Activated T-cell treated with anti-CD3 and anti-CD28 coated beads, Interleukin-2, amount 50 U/mL, for 4 hours (primary cell): ENCODE measurements at regions not wholly inside any gene's neighbourhood (a gene's known extent, or its start where the extent isn't known, plus 50 kb on each side); places are given as distances from the start of the nearest gene placed in this dataset.

Experiments
- ATAC-seq, 2 donors: fragments of 200-7000 bp; cut with Tn5 transposase; one replicate each; pipeline ENCODE4 v1.10.0; 2021
- DNase-seq: peaks from one replicate; pipeline ENCODE4 v3.0.0-alpha.2; 2020
- H3K27me3 Mint-ChIP-seq: one replicate; pipeline ENCODE4 v1.8.0; 2021; ENCODE audit warnings: low read depth, mixed read lengths
- H3K36me3 Mint-ChIP-seq: one replicate; pipeline ENCODE4 v1.8.0; 2022; ENCODE audit warnings: mixed read lengths; ENCODE audit not compliant: insufficient read depth
- H3K4me1 Mint-ChIP-seq: one replicate; pipeline ENCODE4 v1.8.0; 2021; ENCODE audit warnings: low read depth, mixed read lengths
- H3K4me3 Mint-ChIP-seq: one replicate; pipeline ENCODE4 v1.8.0; 2021; ENCODE audit warnings: mild to moderate bottlenecking, moderate library complexity, mixed read lengths
- H3K9me3 Mint-ChIP-seq: one replicate; pipeline ENCODE4 v1.8.0; 2021; ENCODE audit warnings: mixed read lengths

DNA sequence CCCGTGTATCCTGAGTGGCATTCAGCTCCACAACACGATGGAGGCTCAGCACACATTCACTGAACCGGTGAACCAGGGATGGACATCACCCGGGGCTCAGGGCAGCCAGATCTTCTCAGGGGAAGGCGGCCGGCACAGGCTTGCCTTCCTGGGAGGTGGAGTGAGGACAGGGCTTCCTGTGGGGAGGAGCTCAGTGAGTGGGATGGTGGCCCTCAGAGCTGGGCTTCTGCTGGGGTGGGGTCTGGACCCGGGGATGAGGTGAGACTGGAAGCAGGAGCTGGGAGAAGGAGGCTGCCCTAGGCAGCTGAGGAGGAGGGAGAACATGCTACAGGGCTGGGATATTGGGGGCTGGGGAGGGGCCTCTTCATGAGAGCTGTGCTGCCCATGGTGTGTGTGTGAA lies 58.5 kb upstream of the PRR23E start:
- Mint-ChIP-seq H3K4me3 (no peak overlapping the region), H3K27me3 (peaks cover 44% of the 10 kb centered on the region), H3K4me1 (peaks cover 1% of the 10 kb centered on the region), H3K36me3 (no peaks in the 10 kb centered on the region), H3K9me3 (no peaks in the 10 kb centered on the region)
- ATAC-seq (no peak), DNase-seq (no peak)

DNA sequence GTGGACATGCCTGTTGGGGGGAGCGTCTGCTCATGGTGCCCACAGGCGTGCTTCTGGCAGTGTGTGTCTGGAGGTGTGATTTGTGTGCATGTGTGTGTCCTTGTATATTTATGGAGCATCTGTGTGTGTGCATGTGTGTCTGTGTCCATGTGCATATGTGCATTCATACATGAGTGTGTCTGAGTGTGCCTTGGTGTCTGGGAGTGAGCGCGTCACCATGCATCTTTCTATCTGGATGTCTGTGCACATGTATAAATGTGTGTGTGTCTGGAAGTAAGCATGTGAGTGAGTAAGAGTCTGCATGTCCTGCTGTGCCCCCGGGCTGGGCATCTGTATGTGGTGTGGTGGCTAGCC lies 58.1 kb upstream of the PRR23E start:
- Mint-ChIP-seq H3K27me3 (peaks cover 44% of the 10 kb centered on the region), H3K36me3 (no peaks in the 10 kb centered on the region), H3K4me3 (no peak overlapping the region), H3K9me3 (no peaks in the 10 kb centered on the region), H3K4me1 (peaks cover 1% of the 10 kb centered on the region)
- DNase-seq (no peak), ATAC-seq (no peak)

DNA sequence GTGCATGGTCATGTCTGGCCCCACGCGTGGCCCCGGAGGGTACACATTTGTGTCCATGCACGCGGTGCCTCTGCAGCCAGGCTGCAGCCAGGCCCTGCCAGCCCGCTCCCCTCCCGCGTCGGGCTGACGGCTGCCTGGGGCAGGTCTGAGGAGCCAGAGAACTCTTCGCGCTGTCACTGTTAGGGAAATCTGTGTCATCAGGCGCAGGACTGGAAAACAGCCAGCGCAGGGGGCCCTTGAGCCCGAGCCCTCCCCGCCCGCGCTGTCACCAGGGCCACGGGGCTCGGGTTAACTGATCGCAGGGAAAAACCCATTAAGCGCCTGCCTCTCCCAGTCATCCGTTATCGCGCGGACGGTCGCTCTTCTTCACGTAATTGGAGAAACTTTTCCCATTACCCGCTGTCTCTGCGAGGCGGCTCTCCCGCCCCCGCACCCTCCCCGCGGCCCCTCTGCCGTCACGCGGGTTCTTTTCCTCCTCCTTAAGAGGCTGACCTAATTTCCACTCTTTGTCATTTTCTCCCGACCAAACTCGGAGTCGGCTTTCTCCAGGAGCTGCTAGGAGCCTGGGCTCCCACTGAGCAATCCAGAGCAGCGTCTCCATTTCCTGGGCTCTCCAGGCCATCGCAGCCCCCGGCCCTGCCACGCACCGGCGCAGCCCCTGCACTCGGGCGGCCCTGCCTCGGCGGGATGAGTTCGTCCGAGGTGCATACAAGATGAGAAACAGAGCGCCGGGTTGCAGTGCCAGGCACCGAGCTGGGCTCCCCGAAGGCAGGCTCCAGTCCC lies 57.5 kb upstream of the PRR23E start:
- DNase-seq (no peak), ATAC-seq (peak; percentile 26 to 41)
- peaks cover 1% of the 10 kb centered on the region for H3K4me1 Mint-ChIP-seq

DNA sequence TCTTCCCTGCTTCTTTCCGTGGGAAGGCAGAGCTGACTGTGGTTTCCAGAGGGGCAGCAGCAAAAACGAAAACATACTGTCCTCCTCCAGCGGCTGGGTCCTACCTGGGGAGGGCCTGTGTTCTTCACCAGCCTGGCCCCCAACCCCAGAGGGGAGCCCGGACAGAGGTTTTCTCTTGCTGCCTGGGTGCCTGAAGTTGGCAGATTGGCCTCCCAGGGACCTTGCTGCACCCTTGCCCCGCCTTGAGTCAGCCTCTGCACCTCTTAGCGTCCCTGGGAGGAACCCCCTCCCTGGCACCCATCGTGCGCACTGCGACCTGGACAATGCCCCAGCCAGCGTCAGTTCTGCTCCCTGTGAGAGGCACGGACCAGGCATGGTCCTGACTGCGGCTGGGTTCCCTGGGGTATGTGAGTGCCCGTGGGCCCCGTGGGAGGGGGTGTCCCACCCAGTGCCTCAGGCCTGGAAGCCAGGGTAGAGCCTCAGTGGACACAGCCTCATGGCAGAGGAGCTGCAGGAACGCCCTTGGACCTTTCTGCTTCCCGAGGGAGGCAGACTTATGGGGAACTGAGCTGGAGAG lies 56.8 kb upstream of the PRR23E start:
- H3K9me3 Mint-ChIP-seq = no peaks in the 10 kb centered on the region
- peaks cover 1% of the 10 kb centered on the region for H3K4me1 Mint-ChIP-seq
- no peaks in the 10 kb centered on the region for H3K36me3 Mint-ChIP-seq
- DNase-seq (no peak), ATAC-seq (peak in 1 of 2 donors; percentile 15)
- peaks cover 44% of the 10 kb centered on the region for H3K27me3 Mint-ChIP-seq
- no peak overlapping the region for H3K4me3 Mint-ChIP-seq

More for the DNA sequence above, 57.5 kb upstream of the PRR23E start:
- Mint-ChIP-seq H3K9me3 (no peaks in the 10 kb centered on the region), H3K4me3 (no peak overlapping the region), H3K36me3 (no peaks in the 10 kb centered on the region), H3K27me3 (peaks cover 44% of the 10 kb centered on the region)

- Mint-ChIP-seq H3K9me3 (no peaks in the 10 kb centered on the region), H3K36me3 (no peaks in the 10 kb centered on the region), H3K4me1 (peaks cover 1% of the 10 kb centered on the region), H3K27me3 (peaks cover 44% of the 10 kb centered on the region), H3K4me3 (no peak overlapping the region)
- no peak for ATAC-seq
- no peak for DNase-seq
Measured at GRCh38 chr3:127136706-127137105, 56.2 kb upstream of the PRR23E start.

DNA sequence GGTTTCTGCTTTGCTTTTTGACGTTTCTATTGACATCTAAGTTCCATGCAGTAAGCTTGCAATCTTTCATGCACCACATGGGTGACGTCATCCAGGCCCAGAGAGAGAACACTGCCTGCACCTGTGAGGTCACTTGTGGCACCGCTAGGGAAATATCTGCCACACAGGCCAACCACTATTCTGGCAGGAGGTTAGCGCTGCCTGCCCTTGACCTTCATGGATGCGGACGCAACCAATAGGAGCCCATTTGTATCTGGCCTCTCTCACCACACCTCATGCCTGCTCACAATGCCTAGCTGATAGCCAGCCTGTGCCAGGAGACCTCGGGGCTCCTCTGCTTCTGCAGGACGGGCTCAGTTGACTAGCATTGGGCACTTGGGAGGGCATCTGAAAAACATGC lies 55.8 kb upstream of the PRR23E start:
- DNase-seq (no peak), ATAC-seq (no peak)
- no peak overlapping the region for H3K4me3 Mint-ChIP-seq
- peaks cover 44% of the 10 kb centered on the region for H3K27me3 Mint-ChIP-seq
- no peaks in the 10 kb centered on the region for H3K9me3 Mint-ChIP-seq
- peaks cover 1% of the 10 kb centered on the region for H3K4me1 Mint-ChIP-seq
- H3K36me3 Mint-ChIP-seq = no peaks in the 10 kb centered on the region

DNA sequence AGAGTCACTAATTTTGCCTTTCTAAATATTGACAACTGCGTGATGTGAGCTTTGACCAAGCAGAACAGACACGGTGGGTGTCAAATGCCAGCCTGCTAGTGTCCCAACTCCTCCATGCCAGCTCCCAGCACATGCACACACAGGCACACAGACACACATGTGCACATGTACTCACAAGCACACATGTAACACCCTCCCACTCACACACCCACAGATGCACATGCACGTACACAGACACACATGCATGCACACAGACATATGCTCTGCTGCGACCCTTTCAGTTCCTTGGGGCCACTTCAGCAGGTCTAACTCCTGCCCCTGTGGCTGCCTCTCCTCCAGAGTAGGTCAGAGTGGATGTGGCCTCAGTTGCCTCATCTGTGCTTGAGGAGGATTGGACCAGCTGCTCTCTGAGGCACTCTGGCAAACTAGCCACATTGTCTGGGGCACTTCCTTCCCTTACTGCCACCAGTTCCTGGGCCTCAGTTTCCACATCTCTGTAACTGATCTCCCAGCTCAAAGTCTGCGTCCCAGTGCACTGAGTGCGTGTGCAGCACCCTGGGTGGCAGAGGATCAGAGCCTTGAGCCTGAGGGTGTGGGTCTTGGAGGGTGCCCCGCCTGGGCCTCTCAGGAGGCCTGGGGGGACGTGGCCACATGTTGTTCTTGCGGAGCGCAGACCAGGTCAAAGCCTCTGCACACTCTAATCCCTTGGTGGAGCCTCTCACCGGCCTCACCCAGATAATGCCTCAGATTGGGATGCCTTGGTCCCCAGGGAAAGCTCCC lies 55.0 kb upstream of the PRR23E start:
- peaks cover 44% of the 10 kb centered on the region for H3K27me3 Mint-ChIP-seq
- no peaks in the 10 kb centered on the region for H3K36me3 Mint-ChIP-seq
- H3K4me1 Mint-ChIP-seq = peaks cover 1% of the 10 kb centered on the region
- no peak for DNase-seq
- H3K4me3 Mint-ChIP-seq = no peak overlapping the region
- H3K9me3 Mint-ChIP-seq = peaks cover under 1% of the 10 kb centered on the region
- no peak for ATAC-seq

DNA sequence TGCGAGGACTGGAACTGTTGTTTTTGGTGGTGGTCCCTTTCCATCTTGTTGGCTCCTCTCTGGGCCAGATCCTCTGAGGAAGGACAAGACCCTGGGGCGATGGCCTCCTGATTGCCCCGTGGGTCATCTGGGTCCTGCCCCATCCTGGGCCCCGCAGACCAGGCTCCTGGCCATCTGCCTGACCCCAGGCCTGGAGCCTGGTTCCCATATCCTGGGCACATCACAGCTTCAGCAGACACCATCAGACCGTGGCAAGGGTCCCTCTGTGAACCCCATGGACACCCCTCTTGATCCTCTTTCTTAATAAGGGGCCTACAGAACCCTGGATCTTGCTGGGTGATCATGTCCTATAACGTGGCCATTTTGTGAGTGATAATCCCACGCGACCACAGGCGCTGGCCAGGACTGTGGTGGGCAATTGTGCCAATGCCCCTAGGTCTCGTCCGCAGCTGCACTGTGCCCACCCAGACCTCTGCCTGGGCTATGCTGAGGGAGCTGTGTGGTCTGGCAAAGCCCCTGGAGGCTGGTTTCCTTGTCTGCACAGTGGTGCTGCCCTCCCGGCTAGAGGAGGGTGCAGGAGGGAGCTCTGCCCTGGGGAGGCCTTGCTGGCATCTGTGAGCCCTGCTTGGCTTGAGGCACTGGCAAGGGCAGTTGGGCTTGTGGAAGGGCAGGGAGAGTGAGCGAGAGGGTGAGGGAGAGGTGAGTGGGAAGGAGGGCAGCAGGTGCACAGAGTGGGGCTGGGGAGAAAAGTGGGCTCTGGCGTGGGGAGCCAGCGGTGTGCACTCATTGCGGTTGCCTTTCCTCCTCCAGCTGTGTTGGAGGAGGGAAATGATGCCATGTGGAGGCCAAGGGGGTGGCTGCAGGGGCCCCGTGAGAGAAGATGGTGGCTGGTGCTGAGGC lies 53.1 kb upstream of the PRR23E start:
- ATAC-seq = no peak
- Mint-ChIP-seq H3K36me3 (no peaks in the 10 kb centered on the region), H3K4me3 (no peak overlapping the region), H3K27me3 (peaks cover 30% of the 10 kb centered on the region), H3K9me3 (peaks cover 6% of the 10 kb centered on the region), H3K4me1 (peaks cover 1% of the 10 kb centered on the region)
- no peak for DNase-seq

- peaks cover 6% of the 10 kb centered on the region for H3K9me3 Mint-ChIP-seq
- H3K27me3 Mint-ChIP-seq = peaks cover 21% of the 10 kb centered on the region
- H3K36me3 Mint-ChIP-seq = no peaks in the 10 kb centered on the region
- no peak overlapping the region for H3K4me3 Mint-ChIP-seq
- ATAC-seq (no peak), DNase-seq (no peak)
- H3K4me1 Mint-ChIP-seq = peaks cover 1% of the 10 kb centered on the region
Measured at GRCh38 chr3:127140501-127141460, 52.1 kb upstream of the PRR23E start.

GRCh38 chr3:127141921-127142730 lies 50.8 kb upstream of the PRR23E start:
- Mint-ChIP-seq H3K36me3 (no peaks in the 10 kb centered on the region), H3K9me3 (peaks cover 6% of the 10 kb centered on the region), H3K4me3 (no peak overlapping the region), H3K27me3 (peaks cover 12% of the 10 kb centered on the region), H3K4me1 (no peaks in the 10 kb centered on the region)
- no peak for ATAC-seq
- DNase-seq = no peak
